ENCODE measurements at regions not wholly inside any gene's neighbourhood (a gene's known extent, or its start where the extent isn't known, plus 50 kb on each side); places are given as distances from the start of the nearest gene placed in this dataset.
"Not testable (repeated sequence)": the region's sequence is repeated elsewhere in the genome, so short reads cannot be mapped to it uniquely, and the experiment has no call there.

- DNase-seq (ENCODE audit: low read depth): not testable (repeated sequence)
Measured at GRCh38 chr11:67768001-67768730, 93.7 kb upstream of the ALDH3B2 start.

GRCh38 chr11:67761211-67761610 lies 86.8 kb upstream of the ALDH3B2 start:
- DNase-seq (ENCODE audit: low read depth): not testable (repeated sequence)

GRCh38 chr11:67759321-67759720 lies 84.9 kb upstream of the ALDH3B2 start:
- not testable (repeated sequence) for DNase-seq (ENCODE audit: low read depth)

GRCh38 chr11:67758467-67758866 lies 84.0 kb upstream of the ALDH3B2 start:
- DNase-seq (ENCODE audit: low read depth): not testable (repeated sequence)

- not testable (repeated sequence) for DNase-seq (ENCODE audit: low read depth)
Measured at GRCh38 chr11:67758009-67758408, 83.6 kb upstream of the ALDH3B2 start.

- not testable (repeated sequence) for DNase-seq (ENCODE audit: low read depth)
Measured at GRCh38 chr11:67753820-67754219, 79.4 kb upstream of the ALDH3B2 start.

GRCh38 chr11:67745181-67745726 lies 70.8 kb upstream of the ALDH3B2 start:
- DNase-seq (ENCODE audit: low read depth): no peak

- not testable (repeated sequence) for DNase-seq (ENCODE audit: low read depth)
Measured at GRCh38 chr11:67744231-67744630, 69.8 kb upstream of the ALDH3B2 start.

- DNase-seq (ENCODE audit: low read depth): not testable (repeated sequence)
Measured at GRCh38 chr11:67738231-67738630, 63.8 kb upstream of the ALDH3B2 start.

- DNase-seq (ENCODE audit: low read depth): not testable (repeated sequence)
Measured at GRCh38 chr11:67737562-67738080, 63.2 kb upstream of the ALDH3B2 start.

GRCh38 chr11:67732045-67732787 lies 57.8 kb upstream of the ALDH3B2 start:
- peak; percentile 26 for DNase-seq (ENCODE audit: low read depth)

- no peak for DNase-seq (ENCODE audit: low read depth)
Measured at GRCh38 chr11:67731583-67731982, 57.2 kb upstream of the ALDH3B2 start.

GRCh38 chr11:67728163-67728571 lies 53.7 kb upstream of the ALDH3B2 start:
- DNase-seq (ENCODE audit: low read depth): not testable (repeated sequence)

- DNase-seq (ENCODE audit: low read depth): peak; percentile 28
Measured at GRCh38 chr11:67727066-67728040, 52.9 kb upstream of the ALDH3B2 start.

Measured in stimulated activated CD8-positive, alpha-beta memory T cell treated with anti-CD3 and anti-CD28 coated beads, Interleukin-4, amount 100 ng/mL, for 24 hours (primary cell).